Hepatocyte (in vitro differentiated cells): ENCODE measurements at regions not wholly inside any gene's neighbourhood (a gene's known extent, or its start where the extent isn't known, plus 50 kb on each side); places are given as distances from the start of the nearest gene placed in this dataset.

Experiments used
- EZH2 ChIP-seq: fragments of 200-600 bp; sonication (generic); IDR thresholded peaks from 2 replicates; pipeline ENCODE4 v1.6.1; 2016; ENCODE audit warnings: antibody characterized with exemption, mild to moderate bottlenecking, borderline replicate concordance
- EZH2phosphoT487 ChIP-seq: fragments of 200-600 bp; sonication (generic); IDR thresholded peaks from one replicate; pipeline ENCODE4 v1.6.1; 2018; ENCODE audit warnings: antibody characterized with exemption, mild to moderate bottlenecking, low read depth, moderate library complexity; ENCODE audit not compliant: unreplicated experiment, severe bottlenecking
- TF ChIP-seq, protein P1 (sequence below): fragments of 200-600 bp; sonication (generic); IDR thresholded peaks from 2 replicates; pipeline ENCODE4 v1.5.1; 2016; ENCODE audit warnings: antibody characterized with exemption, mild to moderate bottlenecking; ENCODE audit not compliant: poor library complexity

GRCh38 chr3:73808862-73809509 is 184.2 kb upstream of the PDZRN3 start:
- no peak for TF ChIP-seq EZH2phosphoT487
- TF ChIP-seq, protein P1, sequence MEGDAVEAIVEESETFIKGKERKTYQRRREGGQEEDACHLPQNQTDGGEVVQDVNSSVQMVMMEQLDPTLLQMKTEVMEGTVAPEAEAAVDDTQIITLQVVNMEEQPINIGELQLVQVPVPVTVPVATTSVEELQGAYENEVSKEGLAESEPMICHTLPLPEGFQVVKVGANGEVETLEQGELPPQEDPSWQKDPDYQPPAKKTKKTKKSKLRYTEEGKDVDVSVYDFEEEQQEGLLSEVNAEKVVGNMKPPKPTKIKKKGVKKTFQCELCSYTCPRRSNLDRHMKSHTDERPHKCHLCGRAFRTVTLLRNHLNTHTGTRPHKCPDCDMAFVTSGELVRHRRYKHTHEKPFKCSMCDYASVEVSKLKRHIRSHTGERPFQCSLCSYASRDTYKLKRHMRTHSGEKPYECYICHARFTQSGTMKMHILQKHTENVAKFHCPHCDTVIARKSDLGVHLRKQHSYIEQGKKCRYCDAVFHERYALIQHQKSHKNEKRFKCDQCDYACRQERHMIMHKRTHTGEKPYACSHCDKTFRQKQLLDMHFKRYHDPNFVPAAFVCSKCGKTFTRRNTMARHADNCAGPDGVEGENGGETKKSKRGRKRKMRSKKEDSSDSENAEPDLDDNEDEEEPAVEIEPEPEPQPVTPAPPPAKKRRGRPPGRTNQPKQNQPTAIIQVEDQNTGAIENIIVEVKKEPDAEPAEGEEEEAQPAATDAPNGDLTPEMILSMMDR: no peak
- TF ChIP-seq EZH2: no peak
